Fibroblast of skin of abdomen (primary cell): ENCODE measurements at regions not wholly inside any gene's neighbourhood (a gene's known extent, or its start where the extent isn't known, plus 50 kb on each side); places are given as distances from the start of the nearest gene placed in this dataset.
A peak's percentile ranks its signal among the peaks of the same experiment; 100 is the strongest.

Source experiments
- DNase-seq: peaks from one replicate; pipeline ENCODE4 v3.0.0-alpha.2; 2013

- DNase-seq, result no peak
These were observed 163.5 kb downstream of the AACS start for GRCh38 chr12:125228519-125229260.

GRCh38 chr12:125229878-125230530 lies 164.8 kb downstream of the AACS start:
- DNase-seq, result no peak

- no peak for DNase-seq
These were observed 168.1 kb downstream of the AACS start for GRCh38 chr12:125233319-125233718.

- no peak for DNase-seq
These were observed 174.3 kb downstream of the AACS start for GRCh38 chr12:125239563-125239962.

GRCh38 chr12:125240717-125241116 lies 175.5 kb downstream of the AACS start:
- DNase-seq, result no peak

GRCh38 chr12:125243811-125244210 lies 178.6 kb downstream of the AACS start:
- no peak for DNase-seq

GRCh38 chr12:125244338-125244737 lies 179.1 kb downstream of the AACS start:
- no peak for DNase-seq

GRCh38 chr12:125245581-125246557 lies 180.6 kb downstream of the AACS start:
- DNase-seq, result no peak

- DNase-seq, result no peak
These were observed 182.2 kb downstream of the AACS start for GRCh38 chr12:125247477-125247876.

GRCh38 chr12:125249066-125249824 lies 184.0 kb downstream of the AACS start:
- peak; percentile 4 for DNase-seq

- DNase-seq, result no peak
These were observed 184.7 kb downstream of the AACS start for GRCh38 chr12:125249932-125250331.

- no peak for DNase-seq
These were observed 189.0 kb downstream of the AACS start for GRCh38 chr12:125254236-125254635.

- DNase-seq, result no peak
These were observed 189.6 kb downstream of the AACS start for GRCh38 chr12:125254856-125255255.

GRCh38 chr12:125255935-125256633 lies 190.8 kb downstream of the AACS start:
- DNase-seq, result no peak

- DNase-seq, result no peak
These were observed 191.3 kb downstream of the AACS start for GRCh38 chr12:125256634-125256936.

- DNase-seq, result no peak
These were observed 194.1 kb downstream of the AACS start for GRCh38 chr12:125259178-125259867.

GRCh38 chr12:125262851-125263250 lies 197.6 kb downstream of the AACS start:
- DNase-seq, result no peak

- DNase-seq, result no peak
These were observed 198.2 kb downstream of the AACS start for GRCh38 chr12:125263385-125263784.

- no peak for DNase-seq
These were observed 201.9 kb downstream of the AACS start for GRCh38 chr12:125267114-125267513.

- no peak for DNase-seq
These were observed 204.0 kb downstream of the AACS start for GRCh38 chr12:125269276-125269675.

GRCh38 chr12:125271892-125272291 lies 206.7 kb downstream of the AACS start:
- DNase-seq, result no peak
